Tibial nerve (tissue), 4 donors: ENCODE measurements at regions not wholly inside any gene's neighbourhood (a gene's known extent, or its start where the extent isn't known, plus 50 kb on each side); places are given as distances from the start of the nearest gene placed in this dataset.

Experiments used
- CTCF ChIP-seq, 5 experiments: fragments of 200-600 bp in 3 of 5; fragments of 450-650 bp in 2 of 5; sonication (generic) in 3 of 5; IDR thresholded peaks; one replicate each; pipeline ENCODE4 v1.5.1; 2016 to 2019; ENCODE audit warnings: antibody characterized with exemption in 5 of 5, mild to moderate bottlenecking in 3 of 5, moderate library complexity in 2 of 5
- EP300 ChIP-seq, 2 donors: sonication (generic); formaldehyde crosslinking; IDR thresholded peaks; one replicate each; pipeline ENCODE4 v1.6.1; 2017; ENCODE audit warnings: antibody characterized with exemption in 2 of 2, mild to moderate bottlenecking in 1 of 2
- POLR2A ChIP-seq, 2 donors: fragments of 450-650 bp; IDR thresholded peaks; one replicate each; pipeline ENCODE4 v1.6.1; 2017; ENCODE audit warnings: antibody characterized with exemption in 2 of 2, mild to moderate bottlenecking in 2 of 2, moderate library complexity in 2 of 2

- TF ChIP-seq CTCF (IDR thresholded peaks at IDR 0.05): no peak
- no peak for TF ChIP-seq POLR2A (IDR thresholded peaks at IDR 0.05)
- TF ChIP-seq EP300 (IDR thresholded peaks at IDR 0.05): no peak
Observed at GRCh38 chr20:48215536-48215935, 430.3 kb upstream of the SULF2 start.
